ENCODE measurements at regions not wholly inside any gene's neighbourhood (a gene's known extent, or its start where the extent isn't known, plus 50 kb on each side); places are given as distances from the start of the nearest gene placed in this dataset.

- H2BK120ac ChIP-seq (ENCODE audit: low read depth, low read length): no peak overlapping the region
- H4K91ac ChIP-seq (ENCODE audit: insufficient read depth, low read depth, low read length): no peak overlapping the region
- H3K27ac ChIP-seq (ENCODE audit: insufficient read depth, low read length): no peak overlapping the region
- no peak overlapping the region for H3K56ac ChIP-seq (ENCODE audit: extremely low read depth, insufficient read depth, low read length)
- H3K79me1 ChIP-seq (ENCODE audit: low read depth in 1 of 2, low read length in 2 of 2): no peaks in the 10 kb centered on the region
- no peak overlapping the region for H2BK15ac ChIP-seq (ENCODE audit: low read depth, low read length)
- H2BK5ac ChIP-seq (ENCODE audit: low read depth, low read length, poor library complexity, severe bottlenecking): no peak overlapping the region
- no peak overlapping the region for H3K4ac ChIP-seq (ENCODE audit: low read depth, low read length)
- no peak for ATAC-seq (ENCODE audit: low read depth)
- no peak overlapping the region for H4K5ac ChIP-seq (ENCODE audit: low read depth, low read length)
- no peaks in the 10 kb centered on the region for H4K20me1 ChIP-seq (ENCODE audit: insufficient read depth, low read length)
- no peak overlapping the region for H3K4me2 ChIP-seq (ENCODE audit: low read depth, low read length)
- no peak overlapping the region for H3K9ac ChIP-seq (ENCODE audit: low read depth, low read length)
- no peaks in the 10 kb centered on the region for H3K27me3 ChIP-seq (ENCODE audit: control insufficient read depth, insufficient read depth, low read length)
- in situ Hi-C loops (cut with MboI; ENCODE audit: low sequenced_read_pairs) (no loop called here), intact Hi-C loops (cut with micrococcal nuclease) (no loop called here), dilution Hi-C loops (cut with HindIII; ENCODE audit: low sequenced_read_pairs, unreplicated experiment) (no loop called here)
- no peak overlapping the region for H3K14ac ChIP-seq (replicated peaks; ENCODE audit: low read depth, low read length)
- no peak overlapping the region for H2AK9ac ChIP-seq (replicated peaks; ENCODE audit: low read depth, low read length, poor library complexity)
- H3K4me1 ChIP-seq (ENCODE audit: control insufficient read depth, insufficient read depth, low read length): no peaks in the 10 kb centered on the region
- TF ChIP-seq CHD1 (IDR thresholded peaks at IDR 0.05; ENCODE audit: low read depth, low read length) (no peak), RCOR1 (IDR thresholded peaks at IDR 0.05; ENCODE audit: insufficient replicate concordance, low read length) (no peak), CEBPB (IDR thresholded peaks at IDR 0.05; ENCODE audit: low read depth, low read length) (no peak), RAD21 (IDR thresholded peaks at IDR 0.05; ENCODE audit: low read length) (no peak), BHLHE40 (IDR thresholded peaks at IDR 0.05; ENCODE audit: low read depth, low read length) (no peak), CTCF (conservative IDR thresholded peaks at IDR 0.05; ENCODE audit: low read depth, low read length) (no peak), MXI1 (IDR thresholded peaks at IDR 0.05; ENCODE audit: borderline replicate concordance, low read depth, low read length) (no peak), NFE2L2 (IDR thresholded peaks at IDR 0.05; ENCODE audit: low read depth, low read length) (no peak), RFX5 (IDR thresholded peaks at IDR 0.05; ENCODE audit: low read depth, low read length) (no peak), USF2 (IDR thresholded peaks at IDR 0.05; ENCODE audit: low read depth, low read length) (no peak), FOS (IDR thresholded peaks at IDR 0.05; ENCODE audit: low read depth, low read length) (no peak), SMC3 (IDR thresholded peaks at IDR 0.05; ENCODE audit: low read depth, low read length) (no peak), POLR2A (IDR thresholded peaks at IDR 0.05; ENCODE audit: low read depth, low read length) (no peak), ELK1 (IDR thresholded peaks at IDR 0.05; ENCODE audit: borderline replicate concordance, low read depth, low read length) (no peak), MAFK (IDR thresholded peaks at IDR 0.05; ENCODE audit: low read depth, low read length) (no peak), MAZ (IDR thresholded peaks at IDR 0.05; ENCODE audit: borderline replicate concordance, low read depth, low read length) (no peak)
- H4K8ac ChIP-seq (ENCODE audit: low read depth in 2 of 2, low read length in 2 of 2): no peak overlapping the region
- H3K4me3 ChIP-seq (ENCODE audit: insufficient read depth, low read depth, low read length): no peak overlapping the region
- CTCF ChIA-PET: no interaction called here
- no peak overlapping the region for H3K18ac ChIP-seq (ENCODE audit: low read depth, low read length)
- no peak overlapping the region for H2AK5ac ChIP-seq (ENCODE audit: low read depth, low read length)
- no peak overlapping the region for H2AFZ ChIP-seq (replicated peaks; ENCODE audit: low read length, poor library complexity)
- BruUV-seq (replicated peaks): no TSS peak
- no peaks in the 10 kb centered on the region for H3K36me3 ChIP-seq (ENCODE audit: control insufficient read depth, insufficient read depth, low read length)
- no peak for DNase-seq
- H2BK20ac ChIP-seq (ENCODE audit: low read depth, low read length): no peak overlapping the region
- H3K9me3 ChIP-seq (ENCODE audit: control insufficient read depth, insufficient read depth, low read length): no peaks in the 10 kb centered on the region
- POLR2A ChIA-PET (ENCODE audit: unreplicated experiment): no interaction called here
- H3K23ac ChIP-seq (ENCODE audit: low read depth, low read length): no peak overlapping the region
- H3K9me1 ChIP-seq (ENCODE audit: insufficient read depth, low read length): no peaks in the 10 kb centered on the region
These were observed 312.1 kb upstream of the MAN1A1 start for GRCh38 chr6:119661628-119662027.

Measured in IMR-90 (cell line).